ENCODE measurements at regions not wholly inside any gene's neighbourhood (a gene's known extent, or its start where the extent isn't known, plus 50 kb on each side); places are given as distances from the start of the nearest gene placed in this dataset.
"Not testable (repeated sequence)": the region's sequence is repeated elsewhere in the genome, so short reads cannot be mapped to it uniquely, and the experiment has no call there.

DNA sequence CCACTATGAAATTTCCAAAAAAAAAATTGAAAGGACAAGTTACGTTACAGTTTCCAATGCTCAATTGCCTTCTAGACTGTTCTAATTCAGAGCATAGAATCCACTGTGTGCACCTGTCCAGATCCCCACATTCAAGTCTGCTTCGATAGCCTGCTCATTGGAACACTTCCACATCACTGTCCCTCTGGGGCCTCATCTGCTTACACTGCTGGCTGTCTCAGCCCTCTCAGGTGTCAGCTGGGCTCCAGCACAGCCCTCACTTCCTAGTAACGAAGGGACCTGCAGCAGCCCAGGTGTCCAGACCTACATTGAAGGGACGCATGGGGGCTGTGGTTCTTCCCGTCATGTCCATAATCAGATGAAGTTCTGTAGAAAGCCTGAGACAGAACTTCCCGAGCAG lies 94.3 kb upstream of the EMB start:
- no peaks in the 10 kb centered on the region for H3F3A ChIP-seq (ENCODE audit: insufficient read depth, low read depth)
- no peaks in the 10 kb centered on the region for H3K9me3 ChIP-seq (ENCODE audit: insufficient read depth, low read depth)
- no peaks in the 10 kb centered on the region for H3K9me2 ChIP-seq (ENCODE audit: insufficient read depth)
- no peaks in the 10 kb centered on the region for H4K20me1 ChIP-seq (ENCODE audit: insufficient read depth)
- CTCF ChIA-PET = no interaction called here
- H3K27me3 ChIP-seq (ENCODE audit: insufficient read depth, low read depth) = no peaks in the 10 kb centered on the region
- H3K4me3 ChIP-seq = no peak overlapping the region
- POLR2A ChIA-PET (ENCODE audit: unreplicated experiment) = no interaction called here
- BruUV-seq (replicated peaks) = no TSS peak
- no peak for DNase-seq
- no peaks in the 10 kb centered on the region for H3K79me2 ChIP-seq (ENCODE audit: low read depth)
- intact Hi-C loops (cut with micrococcal nuclease; ENCODE audit: unreplicated experiment) = no loop called here
- H3K36me3 ChIP-seq (ENCODE audit: low read depth) = no peaks in the 10 kb centered on the region
- H3K4me2 ChIP-seq = no peak overlapping the region
- TF ChIP-seq EZH2 (IDR thresholded peaks at IDR 0.05; ENCODE audit: low read depth) = no peak
- TF ChIP-seq, protein P1, sequence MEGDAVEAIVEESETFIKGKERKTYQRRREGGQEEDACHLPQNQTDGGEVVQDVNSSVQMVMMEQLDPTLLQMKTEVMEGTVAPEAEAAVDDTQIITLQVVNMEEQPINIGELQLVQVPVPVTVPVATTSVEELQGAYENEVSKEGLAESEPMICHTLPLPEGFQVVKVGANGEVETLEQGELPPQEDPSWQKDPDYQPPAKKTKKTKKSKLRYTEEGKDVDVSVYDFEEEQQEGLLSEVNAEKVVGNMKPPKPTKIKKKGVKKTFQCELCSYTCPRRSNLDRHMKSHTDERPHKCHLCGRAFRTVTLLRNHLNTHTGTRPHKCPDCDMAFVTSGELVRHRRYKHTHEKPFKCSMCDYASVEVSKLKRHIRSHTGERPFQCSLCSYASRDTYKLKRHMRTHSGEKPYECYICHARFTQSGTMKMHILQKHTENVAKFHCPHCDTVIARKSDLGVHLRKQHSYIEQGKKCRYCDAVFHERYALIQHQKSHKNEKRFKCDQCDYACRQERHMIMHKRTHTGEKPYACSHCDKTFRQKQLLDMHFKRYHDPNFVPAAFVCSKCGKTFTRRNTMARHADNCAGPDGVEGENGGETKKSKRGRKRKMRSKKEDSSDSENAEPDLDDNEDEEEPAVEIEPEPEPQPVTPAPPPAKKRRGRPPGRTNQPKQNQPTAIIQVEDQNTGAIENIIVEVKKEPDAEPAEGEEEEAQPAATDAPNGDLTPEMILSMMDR (conservative IDR thresholded peaks at IDR 0.05) = no peak
- no peak overlapping the region for H2AFZ ChIP-seq
- H3K4me1 ChIP-seq (replicated peaks; ENCODE audit: insufficient read depth) = no peaks in the 10 kb centered on the region
- H3K27ac ChIP-seq = no peak overlapping the region

DNA sequence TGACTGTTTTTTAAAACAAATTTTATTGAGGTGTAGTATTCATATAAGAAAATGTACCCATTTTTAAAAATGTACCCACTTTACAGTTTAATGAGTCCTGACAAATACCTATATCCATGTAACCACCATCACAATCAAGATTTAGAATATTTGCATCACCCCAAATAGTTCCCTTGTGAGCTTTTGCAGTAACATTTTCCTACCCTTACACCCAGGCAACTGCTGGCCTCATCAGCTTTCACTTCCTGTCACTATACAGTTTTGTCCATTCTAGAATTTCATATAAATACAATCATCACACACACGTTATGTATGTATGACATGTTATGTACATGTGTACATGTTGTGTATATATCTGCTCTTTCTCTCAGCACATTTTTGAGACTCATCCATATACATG lies 96.4 kb upstream of the EMB start:
- H4K20me1 ChIP-seq (ENCODE audit: insufficient read depth); H3K9me3 ChIP-seq (ENCODE audit: insufficient read depth, low read depth); BruUV-seq (replicated peaks); DNase-seq; H3K9me2 ChIP-seq (ENCODE audit: insufficient read depth); intact Hi-C loops (cut with micrococcal nuclease; ENCODE audit: unreplicated experiment); H3K4me1 ChIP-seq (replicated peaks; ENCODE audit: insufficient read depth); H3K4me3 ChIP-seq; H3K27ac ChIP-seq; H3K36me3 ChIP-seq (ENCODE audit: low read depth); POLR2A ChIA-PET (ENCODE audit: unreplicated experiment); H3K4me2 ChIP-seq; H2AFZ ChIP-seq; H3K79me2 ChIP-seq (ENCODE audit: low read depth); H3K27me3 ChIP-seq (ENCODE audit: insufficient read depth, low read depth); H3F3A ChIP-seq (ENCODE audit: insufficient read depth, low read depth); CTCF ChIA-PET: not testable (repeated sequence)

DNA sequence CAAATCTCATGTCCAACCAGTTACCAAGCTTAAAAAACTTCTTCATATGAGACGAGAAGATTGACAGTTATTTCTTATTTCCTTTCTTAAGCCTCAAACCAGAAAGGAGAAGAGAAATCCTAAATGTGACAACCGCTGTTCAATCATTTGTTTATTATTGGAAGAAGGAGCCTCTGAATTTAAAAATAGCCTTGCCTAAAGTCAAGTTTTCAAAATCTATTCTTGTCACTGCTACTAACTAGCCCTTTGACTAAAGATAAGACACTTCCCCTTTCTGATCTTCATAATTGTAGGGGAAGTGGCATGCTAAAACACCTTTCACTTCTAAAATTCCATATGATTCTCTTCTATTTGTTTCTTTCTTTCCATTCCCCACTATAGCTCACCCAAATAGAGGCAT lies 106.2 kb upstream of the EMB start:
- H3K4me3 ChIP-seq = no peak overlapping the region
- no peaks in the 10 kb centered on the region for H3K9me3 ChIP-seq (ENCODE audit: insufficient read depth, low read depth)
- no peak for DNase-seq
- no peaks in the 10 kb centered on the region for H3F3A ChIP-seq (ENCODE audit: insufficient read depth, low read depth)
- H3K27me3 ChIP-seq (ENCODE audit: insufficient read depth, low read depth) = no peaks in the 10 kb centered on the region
- no peaks in the 10 kb centered on the region for H3K36me3 ChIP-seq (ENCODE audit: low read depth)
- no peaks in the 10 kb centered on the region for H3K79me2 ChIP-seq (ENCODE audit: low read depth)
- H3K4me2 ChIP-seq = no peak overlapping the region
- H3K4me1 ChIP-seq (replicated peaks; ENCODE audit: insufficient read depth) = no peaks in the 10 kb centered on the region
- no peak overlapping the region for H3K27ac ChIP-seq
- CTCF ChIA-PET = no interaction called here
- POLR2A ChIA-PET (ENCODE audit: unreplicated experiment) = no interaction called here
- no TSS peak for BruUV-seq (replicated peaks)
- H3K9me2 ChIP-seq (ENCODE audit: insufficient read depth) = no peaks in the 10 kb centered on the region; the same call in 1 of the 2 replicates
- H2AFZ ChIP-seq = no peak overlapping the region
- no peaks in the 10 kb centered on the region for H4K20me1 ChIP-seq (ENCODE audit: insufficient read depth)
- TF ChIP-seq, protein P1 (conservative IDR thresholded peaks at IDR 0.05) = no peak
- TF ChIP-seq EZH2 (IDR thresholded peaks at IDR 0.05; ENCODE audit: low read depth) = no peak
- intact Hi-C loops (cut with micrococcal nuclease; ENCODE audit: unreplicated experiment) = no loop called here

DNA sequence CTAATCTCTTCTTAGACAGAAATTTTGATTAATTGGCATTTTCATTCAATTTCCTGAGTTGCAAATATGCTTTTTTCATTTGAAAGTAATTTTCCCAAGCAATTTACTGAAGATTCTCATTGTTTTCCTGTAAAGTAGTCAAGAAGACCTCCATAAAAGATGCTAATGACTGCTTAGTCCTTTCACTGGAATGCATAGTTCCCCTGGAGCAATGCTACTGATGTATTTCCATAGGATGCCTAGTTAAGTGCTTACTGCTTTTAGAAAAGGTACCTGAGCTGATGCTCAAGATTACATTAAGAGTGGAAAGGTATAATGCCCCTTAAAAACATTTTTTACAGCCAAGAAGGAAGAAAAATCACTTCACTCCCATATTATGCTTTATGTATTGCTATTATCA lies 109.2 kb upstream of the EMB start:
- Histone ChIP-seq H3K9me3 (ENCODE audit: insufficient read depth, low read depth) (no peaks in the 10 kb centered on the region), H3K4me1 (replicated peaks; ENCODE audit: insufficient read depth) (no peaks in the 10 kb centered on the region), H4K20me1 (ENCODE audit: insufficient read depth) (no peaks in the 10 kb centered on the region), H3K27me3 (ENCODE audit: insufficient read depth, low read depth) (no peaks in the 10 kb centered on the region), H3K27ac (no peak overlapping the region), H3F3A (ENCODE audit: insufficient read depth, low read depth) (no peaks in the 10 kb centered on the region), H3K4me2 (no peak overlapping the region), H3K79me2 (ENCODE audit: low read depth) (no peaks in the 10 kb centered on the region), H2AFZ (no peak overlapping the region), H3K36me3 (ENCODE audit: low read depth) (no peaks in the 10 kb centered on the region), H3K4me3 (no peak overlapping the region), H3K9me2 (ENCODE audit: insufficient read depth) (no peaks in the 10 kb centered on the region; the same call in 1 of the 2 replicates)
- no peak for TF ChIP-seq EZH2 (IDR thresholded peaks at IDR 0.05; ENCODE audit: low read depth)
- TF ChIP-seq, protein P1 (conservative IDR thresholded peaks at IDR 0.05) = no peak
- CTCF ChIA-PET = no interaction called here
- BruUV-seq (replicated peaks) = no TSS peak
- POLR2A ChIA-PET (ENCODE audit: unreplicated experiment) = no interaction called here
- intact Hi-C loops (cut with micrococcal nuclease; ENCODE audit: unreplicated experiment) = no loop called here
- no peak for DNase-seq

All from PC-9 (cell line).